PC-3 (cell line): ENCODE measurements at regions not wholly inside any gene's neighbourhood (a gene's known extent, or its start where the extent isn't known, plus 50 kb on each side); places are given as distances from the start of the nearest gene placed in this dataset.

ENCODE experiments used
- EZH2 ChIP-seq: fragments of 300-600 bp; sonication (generic); IDR thresholded peaks from one replicate; pipeline ENCODE4 v1.6.1; 2017; ENCODE audit warnings: antibody characterized with exemption, mild to moderate bottlenecking, low read length; ENCODE audit not compliant: unreplicated experiment
- TF ChIP-seq, protein P1 (sequence below): fragments of 300-600 bp; sonication (generic); conservative IDR thresholded peaks from 2 replicates; pipeline ENCODE4 v1.5.1; 2017; ENCODE audit warnings: antibody characterized with exemption, low read depth, mild to moderate bottlenecking, low read length

- TF ChIP-seq, protein P1, sequence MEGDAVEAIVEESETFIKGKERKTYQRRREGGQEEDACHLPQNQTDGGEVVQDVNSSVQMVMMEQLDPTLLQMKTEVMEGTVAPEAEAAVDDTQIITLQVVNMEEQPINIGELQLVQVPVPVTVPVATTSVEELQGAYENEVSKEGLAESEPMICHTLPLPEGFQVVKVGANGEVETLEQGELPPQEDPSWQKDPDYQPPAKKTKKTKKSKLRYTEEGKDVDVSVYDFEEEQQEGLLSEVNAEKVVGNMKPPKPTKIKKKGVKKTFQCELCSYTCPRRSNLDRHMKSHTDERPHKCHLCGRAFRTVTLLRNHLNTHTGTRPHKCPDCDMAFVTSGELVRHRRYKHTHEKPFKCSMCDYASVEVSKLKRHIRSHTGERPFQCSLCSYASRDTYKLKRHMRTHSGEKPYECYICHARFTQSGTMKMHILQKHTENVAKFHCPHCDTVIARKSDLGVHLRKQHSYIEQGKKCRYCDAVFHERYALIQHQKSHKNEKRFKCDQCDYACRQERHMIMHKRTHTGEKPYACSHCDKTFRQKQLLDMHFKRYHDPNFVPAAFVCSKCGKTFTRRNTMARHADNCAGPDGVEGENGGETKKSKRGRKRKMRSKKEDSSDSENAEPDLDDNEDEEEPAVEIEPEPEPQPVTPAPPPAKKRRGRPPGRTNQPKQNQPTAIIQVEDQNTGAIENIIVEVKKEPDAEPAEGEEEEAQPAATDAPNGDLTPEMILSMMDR: no peak
- TF ChIP-seq EZH2: no peak
Observed at GRCh38 chr1:60149251-60149650, 75.7 kb upstream of the C1orf87 start.
